Transverse colon (tissue), 4 donors: ENCODE measurements at regions not wholly inside any gene's neighbourhood (a gene's known extent, or its start where the extent isn't known, plus 50 kb on each side); places are given as distances from the start of the nearest gene placed in this dataset.

Experiments
- CTCF ChIP-seq, 5 experiments: fragments of 200-600 bp in 3 of 5; fragments of 450-650 bp in 2 of 5; sonication (generic) in 3 of 5; IDR thresholded peaks; 1 replicate in 2 of 5; 2 replicates in 3 of 5; pipeline ENCODE4 v1.5.1; 2016 to 2017; ENCODE audit warnings: antibody characterized with exemption in 5 of 5, inconsistent platforms in 3 of 5, mild to moderate bottlenecking in 2 of 5, moderate library complexity in 1 of 5
- EP300 ChIP-seq: sonication (generic); formaldehyde crosslinking; IDR thresholded peaks from one replicate; pipeline ENCODE4 v1.6.1; 2017; ENCODE audit warnings: antibody characterized with exemption, low read depth
- POLR2A ChIP-seq: fragments of 450-650 bp; IDR thresholded peaks from one replicate; pipeline ENCODE4 v1.6.1; 2016; ENCODE audit warnings: antibody characterized with exemption, mild to moderate bottlenecking, moderate library complexity
- POLR2AphosphoS5 ChIP-seq, 3 donors: sonication (generic); formaldehyde crosslinking; IDR thresholded peaks; one replicate each; pipeline ENCODE4 v1.6.1; 2016; ENCODE audit warnings: antibody characterized with exemption in 3 of 3

DNA sequence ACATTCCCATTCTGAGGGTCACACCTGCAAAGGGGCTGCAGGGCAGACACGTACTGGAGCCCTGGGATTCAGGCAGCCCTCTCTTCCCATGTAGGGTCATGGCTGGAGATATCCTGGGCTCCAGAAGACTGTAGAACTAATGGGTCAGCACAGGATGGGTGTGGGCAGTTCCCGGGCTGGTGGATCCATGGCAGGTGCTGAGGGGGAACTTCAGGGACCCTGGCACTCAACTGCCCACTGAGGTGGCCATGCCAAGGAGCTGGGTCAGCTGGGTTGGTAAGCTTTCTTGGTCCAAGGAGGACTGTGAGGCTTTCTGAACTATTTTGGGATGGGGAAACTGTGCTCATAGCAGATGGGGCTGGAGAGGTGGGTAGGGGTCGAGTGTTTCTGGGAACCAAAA is 183.4 kb upstream of the RTL1 start:
- TF ChIP-seq CTCF (IDR thresholded peaks at IDR 0.05) = no peak
- TF ChIP-seq POLR2A = no peak
- no peak for TF ChIP-seq POLR2AphosphoS5 (IDR thresholded peaks at IDR 0.05)
- TF ChIP-seq EP300 = no peak
